HEK293 (cell line): ENCODE measurements at regions not wholly inside any gene's neighbourhood (a gene's known extent, or its start where the extent isn't known, plus 50 kb on each side); places are given as distances from the start of the nearest gene placed in this dataset.

ENCODE experiments used
- PBX3 ChIP-seq: sonication (generic); formaldehyde crosslinking; IDR thresholded peaks from 2 replicates; pipeline ENCODE4 v1.8.1; 2022; ENCODE audit warnings: mild to moderate bottlenecking, moderate library complexity, missing genetic modification reagents
- YY1 ChIP-seq: fragments of 450-650 bp; formaldehyde crosslinking; IDR thresholded peaks from 2 replicates; pipeline ENCODE4 v1.5.1; 2018; ENCODE audit warnings: missing biosample characterization, missing genetic modification characterization

GRCh38 chr18:1039421-1039820, 134.8 kb downstream of the ADCYAP1 start:
- TF ChIP-seq YY1 (no peak), PBX3 (CRISPR knock-in tag) (no peak)
